Nephron (organoid): ENCODE measurements at regions not wholly inside any gene's neighbourhood (a gene's known extent, or its start where the extent isn't known, plus 50 kb on each side); places are given as distances from the start of the nearest gene placed in this dataset.
A peak's percentile ranks its signal among the peaks of the same experiment; 100 is the strongest.

Experiments
- H3K27ac Mint-ChIP-seq, 3 experiments: 2 replicates each; pipeline ENCODE4 v1.8.0; 2020; ENCODE audit warnings: mixed read lengths in 3 of 3, mild to moderate bottlenecking in 2 of 3, moderate library complexity in 1 of 3
- H3K27me3 Mint-ChIP-seq: 2 replicates; pipeline ENCODE4 v1.8.0; 2021; ENCODE audit warnings: low read depth, mild to moderate bottlenecking, moderate library complexity, mixed read lengths
- H3K36me3 Mint-ChIP-seq: 2 replicates; pipeline ENCODE4 v1.8.0; 2020; ENCODE audit warnings: low read depth, mixed read lengths
- H3K4me1 Mint-ChIP-seq: 2 replicates; pipeline ENCODE4 v1.8.0; 2020; ENCODE audit warnings: mixed read lengths
- H3K4me3 Mint-ChIP-seq, 3 experiments: 2 replicates each; pipeline ENCODE4 v1.8.0; 2020; ENCODE audit warnings: mild to moderate bottlenecking in 3 of 3, mixed read lengths in 3 of 3, moderate library complexity in 2 of 3
- H3K9me3 Mint-ChIP-seq: 2 replicates; pipeline ENCODE4 v1.8.0; 2020; ENCODE audit warnings: mixed read lengths
- TF ChIP-seq, protein P1 (sequence below), 3 experiments: fragments of 200-600 bp; sonication (generic); IDR thresholded peaks; one replicate each; pipeline ENCODE4 v1.5.0; 2021; ENCODE audit warnings: antibody characterized with exemption in 3 of 3; ENCODE audit not compliant: unreplicated experiment in 3 of 3

DNA sequence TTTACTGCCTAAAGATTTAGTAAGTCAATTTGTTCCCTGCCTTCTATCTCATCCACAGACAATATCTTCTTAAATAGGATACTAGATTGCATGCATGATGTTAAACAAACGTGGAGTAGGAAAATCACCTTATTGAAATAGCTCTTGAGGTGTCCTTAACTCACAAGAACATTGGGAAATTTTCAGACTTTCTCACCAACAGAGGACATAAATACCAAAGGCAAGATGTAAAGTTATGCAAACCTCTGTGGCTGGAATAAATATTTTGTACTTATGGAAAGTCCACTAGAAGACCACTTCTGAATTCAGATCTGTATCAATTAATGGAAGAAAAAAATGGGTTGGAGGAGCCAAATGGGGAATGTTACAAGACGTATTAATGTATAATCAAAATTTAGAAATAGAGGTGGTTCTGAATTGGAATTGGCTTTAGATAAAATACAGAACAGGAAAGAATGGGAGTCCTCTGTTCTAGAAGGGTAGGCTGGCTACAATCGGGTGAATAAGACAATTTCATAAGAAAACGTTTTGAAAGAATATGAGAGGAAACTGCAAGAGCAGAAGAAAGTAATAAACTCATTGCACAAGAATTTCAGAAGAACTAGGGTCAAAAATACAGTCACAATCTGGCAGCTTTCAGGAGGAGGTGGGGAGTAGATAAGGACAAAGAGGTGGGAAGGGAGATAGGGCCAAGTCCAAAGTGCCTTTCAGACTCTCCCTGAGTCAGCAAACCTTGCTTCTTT is 69.3 kb upstream of the FN1 start:
- no peaks in the 10 kb centered on the region for H3K9me3 Mint-ChIP-seq
- TF ChIP-seq, protein P1, sequence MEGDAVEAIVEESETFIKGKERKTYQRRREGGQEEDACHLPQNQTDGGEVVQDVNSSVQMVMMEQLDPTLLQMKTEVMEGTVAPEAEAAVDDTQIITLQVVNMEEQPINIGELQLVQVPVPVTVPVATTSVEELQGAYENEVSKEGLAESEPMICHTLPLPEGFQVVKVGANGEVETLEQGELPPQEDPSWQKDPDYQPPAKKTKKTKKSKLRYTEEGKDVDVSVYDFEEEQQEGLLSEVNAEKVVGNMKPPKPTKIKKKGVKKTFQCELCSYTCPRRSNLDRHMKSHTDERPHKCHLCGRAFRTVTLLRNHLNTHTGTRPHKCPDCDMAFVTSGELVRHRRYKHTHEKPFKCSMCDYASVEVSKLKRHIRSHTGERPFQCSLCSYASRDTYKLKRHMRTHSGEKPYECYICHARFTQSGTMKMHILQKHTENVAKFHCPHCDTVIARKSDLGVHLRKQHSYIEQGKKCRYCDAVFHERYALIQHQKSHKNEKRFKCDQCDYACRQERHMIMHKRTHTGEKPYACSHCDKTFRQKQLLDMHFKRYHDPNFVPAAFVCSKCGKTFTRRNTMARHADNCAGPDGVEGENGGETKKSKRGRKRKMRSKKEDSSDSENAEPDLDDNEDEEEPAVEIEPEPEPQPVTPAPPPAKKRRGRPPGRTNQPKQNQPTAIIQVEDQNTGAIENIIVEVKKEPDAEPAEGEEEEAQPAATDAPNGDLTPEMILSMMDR (IDR thresholded peaks at IDR 0.05; ENCODE audit: unreplicated experiment in 3 of 3), result no peak
- H3K27ac Mint-ChIP-seq, result peak overlapping the region in 1 of 3 experiments; percentile 24
- H3K4me1 Mint-ChIP-seq, result peaks cover 9% of the 10 kb centered on the region
- no peaks in the 10 kb centered on the region for H3K36me3 Mint-ChIP-seq
- H3K4me3 Mint-ChIP-seq, result no peak overlapping the region
- no peaks in the 10 kb centered on the region for H3K27me3 Mint-ChIP-seq

GRCh38 chr2:215504547-215504946 is 68.7 kb upstream of the FN1 start:
- H3K4me3 Mint-ChIP-seq, result no peak overlapping the region
- no peaks in the 10 kb centered on the region for H3K9me3 Mint-ChIP-seq
- no peaks in the 10 kb centered on the region for H3K36me3 Mint-ChIP-seq
- peaks cover 15% of the 10 kb centered on the region for H3K4me1 Mint-ChIP-seq
- TF ChIP-seq, protein P1 (IDR thresholded peaks at IDR 0.05; ENCODE audit: unreplicated experiment in 3 of 3), result no peak
- H3K27me3 Mint-ChIP-seq, result no peaks in the 10 kb centered on the region
- no peak overlapping the region for H3K27ac Mint-ChIP-seq

GRCh38 chr2:215503381-215503780 is 67.5 kb upstream of the FN1 start:
- H3K4me3 Mint-ChIP-seq, result no peak overlapping the region
- peaks cover 2% of the 10 kb centered on the region for H3K9me3 Mint-ChIP-seq
- H3K27me3 Mint-ChIP-seq, result no peaks in the 10 kb centered on the region
- no peaks in the 10 kb centered on the region for H3K36me3 Mint-ChIP-seq
- peak overlapping the region in 1 of 3 experiments; percentile 22 for H3K27ac Mint-ChIP-seq
- H3K4me1 Mint-ChIP-seq, result peaks cover 24% of the 10 kb centered on the region
- TF ChIP-seq, protein P1 (IDR thresholded peaks at IDR 0.05; ENCODE audit: unreplicated experiment in 3 of 3), result no peak

DNA sequence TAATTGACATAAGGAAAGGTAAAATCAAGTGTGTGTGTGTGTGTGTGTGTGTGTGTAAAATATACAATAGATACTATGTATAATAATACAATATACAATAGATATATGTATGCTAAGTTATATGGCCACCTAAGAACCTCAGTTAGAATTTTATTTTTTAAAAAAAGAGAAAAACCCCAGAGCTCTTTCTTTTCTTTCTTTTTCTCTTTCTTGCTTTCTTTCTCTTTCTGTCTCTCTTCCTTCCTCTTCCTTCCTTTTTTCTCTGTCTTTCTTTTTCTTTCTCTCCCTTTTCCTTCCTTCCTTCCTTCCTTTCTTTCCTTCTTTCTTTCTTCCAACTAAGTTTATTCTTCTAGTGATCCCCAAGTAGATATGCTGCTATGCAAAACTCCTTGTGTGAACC is 64.6 kb upstream of the FN1 start:
- H3K4me3 Mint-ChIP-seq, result no peak overlapping the region
- H3K27me3 Mint-ChIP-seq, result no peaks in the 10 kb centered on the region
- TF ChIP-seq, protein P1 (IDR thresholded peaks at IDR 0.05; ENCODE audit: unreplicated experiment in 3 of 3), result no peak
- H3K27ac Mint-ChIP-seq, result no peak overlapping the region
- H3K9me3 Mint-ChIP-seq, result peaks cover 3% of the 10 kb centered on the region
- peaks cover 21% of the 10 kb centered on the region for H3K4me1 Mint-ChIP-seq
- no peaks in the 10 kb centered on the region for H3K36me3 Mint-ChIP-seq

GRCh38 chr2:215499331-215499730 is 63.5 kb upstream of the FN1 start:
- Mint-ChIP-seq H3K27ac (peak overlapping the region in 1 of 3 experiments; percentile 8), H3K36me3 (no peaks in the 10 kb centered on the region), H3K9me3 (peaks cover 3% of the 10 kb centered on the region), H3K27me3 (no peaks in the 10 kb centered on the region), H3K4me3 (no peak overlapping the region), H3K4me1 (peaks cover 18% of the 10 kb centered on the region)
- TF ChIP-seq, protein P1 (IDR thresholded peaks at IDR 0.05; ENCODE audit: unreplicated experiment in 3 of 3), result no peak

DNA sequence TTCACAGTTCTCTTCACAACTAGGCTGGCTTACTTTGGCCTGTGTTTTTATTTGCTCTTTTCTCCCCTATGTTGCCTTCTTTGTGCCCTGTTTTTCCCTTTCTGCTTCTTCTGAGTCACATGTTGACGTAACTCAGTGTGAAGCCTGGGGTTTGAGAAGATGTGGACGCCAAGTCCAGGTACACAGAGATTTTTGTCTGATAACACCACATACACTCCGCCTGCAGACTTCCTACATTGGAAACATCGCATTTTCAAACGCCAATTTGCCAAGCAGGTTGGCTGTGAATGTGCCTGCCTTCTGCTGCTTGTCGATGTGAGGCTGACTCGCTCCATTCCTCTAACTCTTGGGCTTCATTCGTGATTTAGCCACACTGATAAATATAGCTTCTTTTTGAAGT is 62.6 kb upstream of the FN1 start:
- Mint-ChIP-seq H3K27ac (no peak overlapping the region), H3K9me3 (peaks cover 3% of the 10 kb centered on the region), H3K4me1 (peaks cover 18% of the 10 kb centered on the region), H3K4me3 (no peak overlapping the region), H3K36me3 (no peaks in the 10 kb centered on the region), H3K27me3 (no peaks in the 10 kb centered on the region)
- TF ChIP-seq, protein P1 (IDR thresholded peaks at IDR 0.05; ENCODE audit: unreplicated experiment in 3 of 3), result no peak
